ENCODE measurements at regions not wholly inside any gene's neighbourhood (a gene's known extent, or its start where the extent isn't known, plus 50 kb on each side); places are given as distances from the start of the nearest gene placed in this dataset.
"Not testable (repeated sequence)": the region's sequence is repeated elsewhere in the genome, so short reads cannot be mapped to it uniquely, and the experiment has no call there.

DNA sequence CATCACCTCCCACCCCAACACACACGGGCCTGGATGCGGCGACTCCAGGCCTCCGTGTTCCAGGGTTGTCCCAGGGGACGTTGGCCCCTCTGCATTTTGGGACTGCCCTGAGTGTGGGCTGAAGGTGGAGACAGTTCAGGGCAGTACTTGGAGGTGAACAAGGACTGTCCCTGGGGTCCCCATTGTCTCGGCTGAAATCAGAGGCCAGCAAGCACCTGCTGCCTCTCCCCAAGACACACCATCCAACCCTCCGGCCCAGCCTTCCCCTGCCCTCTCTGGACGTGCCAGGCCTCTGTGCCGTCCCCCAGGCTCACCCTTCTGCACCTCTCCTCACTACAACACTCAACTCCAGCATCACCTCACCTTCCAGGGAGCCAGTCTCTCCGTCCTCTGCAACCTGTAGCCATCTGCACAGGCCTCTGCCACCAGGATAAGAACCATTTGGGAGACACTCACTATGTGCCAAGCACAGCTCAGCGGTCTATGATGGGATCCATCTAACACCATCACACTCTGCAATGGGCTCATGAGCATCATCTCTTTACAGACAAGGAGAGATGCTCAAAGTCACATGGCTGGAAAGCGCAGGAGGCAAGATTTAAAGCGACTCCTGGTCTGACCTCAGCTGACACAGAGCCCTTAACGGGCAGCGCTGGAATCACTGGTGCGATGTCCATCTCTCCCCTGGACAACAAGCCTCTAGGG is 104.5 kb upstream of the SEC14L1 start:
- no peak for DNase-seq (ENCODE audit: extremely low read depth in 1 of 11, low read depth in 9 of 11, low spot score in 4 of 11)

- DNase-seq (ENCODE audit: extremely low read depth in 1 of 11, low read depth in 9 of 11, low spot score in 4 of 11), result peak in 7 of 11 donors; percentile 13 to 46 (median 34)
Observed at GRCh38 chr17:77036841-77037381, 103.9 kb upstream of the SEC14L1 start.

- no peak for DNase-seq (ENCODE audit: extremely low read depth in 1 of 11, low read depth in 9 of 11, low spot score in 4 of 11)
Observed at GRCh38 chr17:77037943-77038342, 102.8 kb upstream of the SEC14L1 start.

- DNase-seq (ENCODE audit: extremely low read depth in 1 of 11, low read depth in 9 of 11, low spot score in 4 of 11), result no peak
Observed at GRCh38 chr17:77038884-77039555, 101.7 kb upstream of the SEC14L1 start.

GRCh38 chr17:77042476-77043231 is 98.1 kb upstream of the SEC14L1 start:
- DNase-seq (ENCODE audit: extremely low read depth in 1 of 11, low read depth in 9 of 11, low spot score in 4 of 11), result no peak

DNA sequence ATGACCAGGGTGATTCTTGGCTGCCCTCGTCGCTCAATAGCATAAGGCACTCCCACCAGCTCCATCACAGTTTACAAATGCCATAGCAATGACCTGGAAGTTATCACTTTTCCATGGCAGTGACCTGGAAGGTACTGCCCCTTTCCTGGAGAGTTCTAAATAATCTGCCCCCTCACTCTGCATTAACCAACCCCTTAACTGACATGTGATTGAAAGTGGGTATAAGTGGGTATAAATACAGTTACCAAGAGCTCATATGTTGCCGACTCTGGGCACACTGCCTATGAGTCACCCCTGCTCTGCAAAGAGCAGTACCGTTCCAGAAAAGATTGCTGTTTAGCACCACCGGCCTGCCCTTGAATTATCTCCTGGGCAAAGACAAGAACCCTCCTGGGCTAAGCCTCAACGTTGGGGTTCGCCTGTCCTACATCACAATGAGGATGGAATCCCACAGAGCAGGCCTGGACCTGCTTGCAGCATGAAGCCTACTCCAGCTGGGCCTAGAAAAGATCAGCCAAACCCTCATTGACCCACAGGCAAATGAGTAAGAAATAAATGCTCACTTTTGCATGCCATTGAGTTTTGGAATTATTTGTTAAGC is 95.2 kb upstream of the SEC14L1 start:
- no peak for DNase-seq (ENCODE audit: extremely low read depth in 1 of 11, low read depth in 9 of 11, low spot score in 4 of 11)

- no peak for DNase-seq (ENCODE audit: extremely low read depth in 1 of 11, low read depth in 9 of 11, low spot score in 4 of 11)
Observed at GRCh38 chr17:77049440-77049839, 91.3 kb upstream of the SEC14L1 start.

GRCh38 chr17:77050901-77051300 is 89.9 kb upstream of the SEC14L1 start:
- not testable (repeated sequence) for DNase-seq (ENCODE audit: extremely low read depth in 1 of 11, low read depth in 9 of 11, low spot score in 4 of 11)

DNA sequence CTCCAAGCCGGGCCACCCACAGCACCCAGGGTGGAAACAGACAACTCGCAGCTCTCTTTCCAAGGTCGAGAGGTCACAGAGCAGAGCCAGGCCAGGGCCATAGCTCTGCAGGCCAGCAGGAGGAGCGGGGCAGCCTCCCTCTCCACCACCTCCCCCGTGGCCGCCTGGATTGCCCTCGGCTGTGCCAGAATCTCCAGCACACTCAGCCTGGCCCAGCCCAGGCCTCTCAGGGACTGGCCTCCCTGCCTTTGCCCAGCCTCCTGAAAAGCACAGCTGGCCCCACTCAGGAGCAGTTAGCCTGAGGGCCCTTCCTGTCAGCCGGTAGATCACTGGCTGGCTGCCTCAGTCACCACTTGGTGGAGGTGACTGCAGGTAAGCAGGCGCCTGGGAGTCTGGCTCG is 85.8 kb upstream of the SEC14L1 start:
- no peak for DNase-seq (ENCODE audit: extremely low read depth in 1 of 11, low read depth in 9 of 11, low spot score in 4 of 11)

GRCh38 chr17:77055453-77055852 is 85.3 kb upstream of the SEC14L1 start:
- no peak for DNase-seq (ENCODE audit: extremely low read depth in 1 of 11, low read depth in 9 of 11, low spot score in 4 of 11)

- no peak for DNase-seq (ENCODE audit: extremely low read depth in 1 of 11, low read depth in 9 of 11, low spot score in 4 of 11)
Observed at GRCh38 chr17:77058016-77058415, 82.8 kb upstream of the SEC14L1 start.

DNA sequence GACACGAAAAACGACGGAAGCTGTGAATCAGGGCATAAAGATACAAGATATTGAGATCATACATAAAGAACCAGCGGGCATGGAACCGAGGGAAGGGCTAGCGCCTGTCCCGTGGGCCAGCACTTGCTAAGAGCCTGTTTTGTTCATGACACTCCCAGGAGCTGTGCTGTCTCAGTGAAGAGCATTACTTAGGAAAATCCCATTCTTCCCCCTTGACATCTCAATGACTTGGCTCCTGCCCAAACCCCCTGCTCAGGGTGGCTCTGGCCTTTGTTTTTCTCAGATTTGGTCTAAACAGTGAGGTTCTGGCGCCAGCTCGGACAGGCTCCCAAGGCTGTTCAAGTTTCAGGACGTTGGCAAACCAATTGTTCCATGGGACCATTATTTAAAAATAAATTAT is 79.1 kb upstream of the SEC14L1 start:
- DNase-seq (ENCODE audit: extremely low read depth in 1 of 11, low read depth in 9 of 11, low spot score in 4 of 11), result no peak

- no peak for DNase-seq (ENCODE audit: extremely low read depth in 1 of 11, low read depth in 9 of 11, low spot score in 4 of 11)
Observed at GRCh38 chr17:77064598-77064997, 76.2 kb upstream of the SEC14L1 start.

DNA sequence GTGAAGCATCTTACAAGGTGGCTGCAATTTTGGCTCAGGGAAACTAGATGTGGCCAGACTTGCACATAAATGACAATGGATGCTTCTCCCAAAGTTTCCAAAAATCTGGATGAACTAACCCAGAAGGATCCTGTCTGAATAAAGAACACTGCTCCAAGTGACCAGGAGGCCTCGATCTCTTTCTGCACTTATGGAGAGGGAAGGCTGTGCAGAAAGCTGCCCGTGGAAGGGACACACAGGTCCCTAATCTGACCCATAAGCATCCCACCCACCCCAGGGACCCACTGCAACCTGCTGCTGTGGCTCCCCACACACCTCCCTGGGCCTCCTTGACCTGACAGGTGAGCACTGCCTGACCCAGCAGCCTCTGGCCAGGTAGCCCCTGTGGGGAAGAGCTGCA is 74.6 kb upstream of the SEC14L1 start:
- DNase-seq (ENCODE audit: extremely low read depth in 1 of 11, low read depth in 9 of 11, low spot score in 4 of 11), result no peak

DNA sequence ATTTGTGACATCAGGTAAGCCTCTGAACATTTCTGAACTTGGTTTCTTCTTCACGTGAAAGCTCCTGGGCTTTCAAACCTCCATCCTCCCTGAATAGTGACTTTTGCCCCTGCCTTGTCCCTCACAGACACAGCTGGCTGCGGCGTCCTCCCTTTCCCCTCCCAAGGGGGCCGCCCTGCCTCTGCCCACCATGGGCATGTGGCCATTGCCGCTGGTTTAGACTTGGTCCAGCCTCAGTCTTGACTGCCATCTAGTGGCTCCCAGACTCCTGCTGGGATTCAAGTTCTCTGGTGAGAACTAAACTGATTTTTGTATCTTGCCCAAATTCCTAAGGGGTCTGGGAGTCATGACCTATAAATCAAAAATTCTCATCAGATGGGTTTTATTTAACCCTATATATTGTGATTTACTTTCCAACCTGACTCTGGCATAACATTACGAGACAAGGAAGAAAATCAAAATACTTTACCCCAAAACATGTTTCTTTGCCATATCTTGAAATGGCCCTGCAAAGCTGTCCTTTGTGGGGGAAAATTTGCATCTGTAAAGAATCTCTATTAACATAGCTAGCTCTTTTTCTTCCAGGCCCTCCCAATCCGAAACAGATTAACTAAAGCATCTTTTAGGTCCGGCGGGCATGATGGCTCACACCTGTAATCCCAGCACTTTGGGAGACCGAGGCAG is 73.9 kb upstream of the SEC14L1 start:
- peak in 6 of 11 donors; percentile 41 to 63 (median 48) for DNase-seq (ENCODE audit: extremely low read depth in 1 of 11, low read depth in 9 of 11, low spot score in 4 of 11)

- DNase-seq (ENCODE audit: extremely low read depth in 1 of 11, low read depth in 9 of 11, low spot score in 4 of 11), result no peak
Observed at GRCh38 chr17:77068915-77069314, 71.9 kb upstream of the SEC14L1 start.

- DNase-seq (ENCODE audit: extremely low read depth in 1 of 11, low read depth in 9 of 11, low spot score in 4 of 11), result no peak
Observed at GRCh38 chr17:77070888-77071279, 69.9 kb upstream of the SEC14L1 start.

DNA sequence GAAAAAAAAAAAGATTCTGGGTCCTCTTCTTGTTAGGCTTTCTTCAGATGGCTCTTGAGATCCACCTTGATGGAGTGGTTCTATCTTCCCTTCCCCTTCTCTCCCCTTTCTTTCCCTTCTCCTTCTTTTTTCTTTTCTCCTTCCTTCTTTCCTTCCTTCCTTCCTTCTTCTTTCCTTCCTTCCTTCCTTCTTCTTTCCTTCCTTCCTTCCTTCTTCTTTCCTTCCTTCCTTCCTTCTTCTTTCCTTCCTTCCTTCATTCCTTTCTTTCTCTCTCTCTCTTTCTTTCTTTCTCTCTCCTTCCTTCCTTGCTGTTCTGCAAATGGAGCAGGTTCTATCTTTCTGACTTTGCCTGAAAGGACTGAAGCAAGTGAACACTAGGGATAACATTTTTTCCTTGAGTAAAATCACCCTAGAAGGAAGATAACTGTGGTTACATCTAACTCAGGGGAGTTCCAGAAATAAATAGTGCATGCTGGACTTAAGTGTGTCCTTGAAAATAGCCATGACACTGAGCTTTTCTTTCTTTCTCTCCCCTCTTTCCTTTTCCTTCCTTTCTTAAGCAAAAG is 68.8 kb upstream of the SEC14L1 start:
- no peak for DNase-seq (ENCODE audit: extremely low read depth in 1 of 11, low read depth in 9 of 11, low spot score in 4 of 11)

DNA sequence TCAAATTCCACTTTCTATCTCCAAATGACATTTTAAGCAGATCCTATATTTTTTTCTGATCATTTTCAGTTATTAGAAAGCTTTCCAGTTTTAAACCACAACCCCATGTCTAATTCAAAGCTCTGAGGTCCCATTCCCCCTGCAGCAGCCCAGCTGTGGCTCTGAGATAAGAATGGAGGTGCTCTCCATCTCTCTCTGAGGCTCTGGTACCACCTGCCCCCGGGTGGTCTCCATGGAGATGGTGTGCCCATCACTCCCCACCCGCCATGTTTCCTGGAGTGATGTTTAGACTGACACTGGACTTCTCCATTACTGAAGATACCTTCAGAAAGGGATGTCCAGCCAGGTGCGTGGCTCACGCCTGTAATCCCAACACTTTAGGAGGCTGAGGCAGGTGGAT is 68.1 kb upstream of the SEC14L1 start:
- DNase-seq (ENCODE audit: extremely low read depth in 1 of 11, low read depth in 9 of 11, low spot score in 4 of 11), result no peak
